Cerebellar cortex (tissue), 1 donor: ENCODE measurements at regions not wholly inside any gene's neighbourhood (a gene's known extent, or its start where the extent isn't known, plus 50 kb on each side); places are given as distances from the start of the nearest gene placed in this dataset.
"Not testable (repeated sequence)": the region's sequence is repeated elsewhere in the genome, so short reads cannot be mapped to it uniquely, and the experiment has no call there.

Source experiments
- DNase-seq: peaks from one replicate; pipeline ENCODE4 v3.0.0-alpha.2; 2015; ENCODE audit warnings: low spot score

DNA sequence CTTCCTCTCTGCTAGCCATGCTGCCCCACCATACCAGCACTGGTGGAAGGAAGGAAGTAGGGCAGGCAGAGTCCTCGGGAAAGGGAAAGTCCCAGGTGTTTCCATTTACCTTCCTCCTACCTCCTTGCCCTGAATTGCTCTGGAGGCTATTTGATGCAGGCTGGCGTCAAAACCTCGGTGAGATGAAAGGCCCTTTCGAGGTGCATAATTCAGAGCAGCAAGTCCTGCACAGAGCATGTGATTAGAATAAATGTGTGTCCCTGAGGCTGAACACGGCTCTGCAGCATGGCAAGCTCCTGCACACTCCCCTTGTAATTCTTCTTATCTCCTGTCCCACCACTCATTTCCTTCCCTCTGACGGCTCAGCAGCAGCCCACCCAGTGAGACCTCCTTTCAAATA is 98.7 kb upstream of the LRFN2 start:
- DNase-seq: no peak

DNA sequence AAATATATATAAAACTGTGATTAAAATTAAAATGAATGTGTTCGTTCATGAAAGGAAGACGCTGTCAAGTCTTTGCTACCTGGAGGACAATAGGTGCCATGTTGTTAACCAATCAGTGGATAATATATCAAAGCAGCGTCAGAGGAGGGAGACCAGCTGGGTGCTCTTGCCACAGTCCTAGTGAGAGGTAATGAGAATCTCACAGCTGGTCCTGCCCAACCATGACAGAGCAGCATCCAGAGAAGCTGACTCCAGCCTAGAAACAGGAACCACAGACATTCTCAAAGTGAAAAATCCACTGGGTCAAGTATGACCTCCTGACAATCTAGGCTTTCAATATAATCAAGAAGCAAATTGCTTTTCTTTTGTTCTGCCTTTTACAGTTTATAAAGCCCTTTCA is 94.5 kb upstream of the LRFN2 start:
- no peak for DNase-seq

DNA sequence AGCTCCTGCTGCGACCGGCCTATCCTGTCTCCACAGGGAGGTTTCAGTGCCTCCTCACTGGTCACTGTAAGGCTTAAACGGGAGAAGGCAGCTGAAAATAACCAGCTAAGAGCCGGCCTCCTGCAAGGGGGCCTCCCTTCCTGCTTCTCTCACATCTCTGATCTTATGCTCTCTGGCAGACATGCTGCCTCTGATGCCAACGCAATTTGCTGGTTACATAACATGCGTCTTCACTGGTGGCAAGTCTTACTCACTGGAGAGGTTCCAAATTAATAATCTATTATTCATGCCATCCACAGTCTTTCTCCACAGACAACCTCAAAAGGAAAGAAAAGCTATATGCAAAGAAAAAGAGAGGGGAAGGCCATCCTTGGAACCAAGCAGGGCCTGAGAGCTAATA is 91.8 kb upstream of the LRFN2 start:
- DNase-seq: no peak

DNA sequence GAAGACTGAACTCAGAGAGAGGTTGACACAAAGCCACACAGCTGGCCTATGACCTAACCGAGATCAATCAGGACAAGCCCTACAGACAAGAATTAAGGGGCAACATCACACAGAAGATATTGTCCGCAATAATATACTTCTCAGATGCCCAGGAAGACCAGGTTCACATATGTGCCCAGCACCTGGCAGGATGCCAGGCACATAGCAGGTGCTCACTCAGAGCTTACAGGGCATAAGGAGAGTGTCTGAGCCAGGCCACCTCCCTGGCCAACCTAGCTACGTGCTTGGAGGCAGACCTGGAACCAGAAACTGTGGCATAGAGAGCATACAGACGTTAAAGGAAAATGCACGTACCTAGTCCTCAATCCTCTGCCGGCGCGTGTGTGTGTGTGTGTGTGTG is 87.0 kb upstream of the LRFN2 start:
- peak; percentile 4 for DNase-seq

DNA sequence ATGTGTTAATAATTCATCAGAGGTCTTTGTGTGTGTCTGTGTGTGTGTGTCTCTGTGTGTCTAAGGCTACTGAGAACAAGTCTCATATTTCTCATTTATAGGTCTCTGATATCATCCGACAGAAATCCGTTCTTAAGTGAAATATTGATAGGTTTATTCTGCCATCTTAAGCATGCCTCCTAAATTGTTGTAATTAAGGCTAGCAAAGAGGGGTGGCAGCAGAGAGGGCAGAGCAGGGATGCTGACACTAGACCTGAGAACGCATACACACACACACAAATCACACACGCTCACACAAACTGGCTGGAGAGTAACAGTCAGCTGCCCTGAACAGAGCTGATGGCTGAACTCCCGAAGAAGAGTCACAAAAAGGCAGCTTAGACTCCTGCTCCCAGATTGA is 84.9 kb upstream of the LRFN2 start:
- DNase-seq: no peak

DNA sequence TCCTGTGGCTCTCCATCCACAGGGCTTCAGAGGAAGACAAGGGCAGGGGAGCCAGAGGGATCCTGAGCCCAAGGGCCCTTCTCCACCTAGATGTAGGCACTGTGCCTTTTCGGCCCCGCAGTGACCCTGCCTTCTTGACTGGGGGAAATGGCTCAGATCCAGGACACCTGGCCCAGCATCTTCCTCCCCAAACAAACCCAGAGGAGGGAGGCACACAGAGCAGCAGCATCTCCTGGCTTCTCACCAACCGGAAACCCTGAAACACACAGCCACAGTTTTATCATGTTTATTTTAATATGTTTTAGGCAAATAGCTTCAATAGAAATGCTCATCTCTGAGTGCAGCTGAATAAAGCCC is 84.5 kb upstream of the LRFN2 start:
- DNase-seq: no peak

DNA sequence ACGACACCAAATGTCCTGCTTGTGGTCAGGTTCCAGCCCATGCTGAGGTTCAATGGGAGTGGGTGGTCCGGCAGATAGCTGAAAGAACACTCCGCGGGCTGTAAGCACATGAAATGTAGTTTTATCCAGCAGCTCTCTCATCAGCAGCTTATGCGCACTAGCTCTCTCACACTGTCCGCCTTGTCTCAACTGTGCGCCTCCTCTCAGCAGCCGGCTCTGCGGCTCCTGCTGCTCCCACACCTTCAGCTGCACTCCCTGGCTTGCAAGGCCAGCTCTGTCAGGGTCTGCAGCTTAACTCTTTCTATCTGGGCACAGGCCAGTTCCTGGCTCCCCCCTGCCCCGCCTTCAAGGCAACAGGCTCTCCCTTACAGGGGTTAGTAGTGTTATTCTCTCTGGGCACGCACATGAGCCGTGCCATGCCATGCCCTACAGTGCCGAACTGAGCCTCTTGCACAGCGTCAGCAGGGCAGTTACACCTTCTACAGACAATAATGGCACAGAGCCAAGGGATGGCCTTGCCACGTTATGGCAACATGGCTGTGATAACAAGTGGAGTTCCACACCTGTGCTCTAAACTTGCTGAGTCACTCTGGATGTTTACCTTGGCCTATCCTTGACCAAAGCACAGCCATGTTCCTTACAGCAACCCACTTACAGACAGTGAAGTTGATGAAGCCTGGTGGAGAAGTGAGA is 84.0 kb upstream of the LRFN2 start:
- DNase-seq: no peak

DNA sequence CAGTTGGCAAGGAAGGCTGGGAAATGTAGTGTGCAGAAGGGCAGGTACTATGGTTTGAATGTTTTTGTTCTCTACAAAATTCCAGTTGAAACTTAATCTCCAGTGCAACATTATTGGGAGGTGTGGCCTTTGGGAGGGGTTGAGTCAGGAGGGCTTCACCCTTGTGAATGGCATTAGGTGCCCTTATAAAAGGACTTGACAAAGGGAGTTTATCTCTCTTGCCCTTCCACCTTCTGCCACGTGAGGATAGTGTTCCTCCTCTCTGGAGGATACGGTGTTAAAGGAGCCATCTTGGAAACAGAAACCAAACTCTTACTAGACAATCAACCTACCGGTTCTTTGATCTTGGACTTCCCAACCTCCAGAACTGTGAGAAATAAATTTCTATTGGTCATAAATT is 82.2 kb upstream of the LRFN2 start:
- DNase-seq: no peak

DNA sequence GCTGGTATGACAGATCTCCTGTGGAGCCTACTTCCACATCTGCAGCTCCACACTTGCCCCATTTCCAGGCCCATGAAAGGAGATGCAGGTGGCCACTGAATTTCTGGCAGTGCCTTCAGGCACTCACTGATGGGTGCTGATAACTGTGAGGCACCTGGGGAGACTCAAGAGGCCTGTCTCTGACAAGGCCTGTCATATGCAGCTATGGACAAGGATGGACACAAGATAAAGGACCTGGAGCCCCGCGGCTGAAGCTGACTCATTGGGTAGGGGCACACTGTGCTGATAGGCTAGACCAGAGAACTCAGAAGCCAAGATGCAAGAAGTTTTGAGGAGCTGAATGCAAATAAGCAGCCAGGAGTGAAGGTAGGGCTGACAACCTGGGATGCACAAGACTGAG is 81.0 kb upstream of the LRFN2 start:
- DNase-seq: no peak

DNA sequence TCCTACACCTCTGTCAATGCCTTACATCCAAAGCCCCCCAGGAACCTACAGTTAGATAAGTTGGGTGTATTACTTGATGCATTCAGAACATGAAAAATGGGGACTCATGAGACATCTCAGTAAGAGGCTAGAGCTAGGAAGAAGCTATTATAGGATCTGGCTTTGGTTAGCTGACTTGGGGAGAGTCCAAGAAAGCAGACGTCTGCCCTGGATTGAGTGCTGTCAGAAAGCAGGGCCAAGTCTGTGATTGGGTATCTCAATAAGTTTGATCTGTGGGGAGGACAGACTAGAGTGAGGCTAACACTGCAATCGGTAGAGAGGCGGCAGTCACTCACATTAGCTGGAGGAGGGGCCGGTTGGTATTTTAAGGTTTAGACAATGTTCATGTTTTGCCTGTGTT is 79.4 kb upstream of the LRFN2 start:
- no peak for DNase-seq

DNA sequence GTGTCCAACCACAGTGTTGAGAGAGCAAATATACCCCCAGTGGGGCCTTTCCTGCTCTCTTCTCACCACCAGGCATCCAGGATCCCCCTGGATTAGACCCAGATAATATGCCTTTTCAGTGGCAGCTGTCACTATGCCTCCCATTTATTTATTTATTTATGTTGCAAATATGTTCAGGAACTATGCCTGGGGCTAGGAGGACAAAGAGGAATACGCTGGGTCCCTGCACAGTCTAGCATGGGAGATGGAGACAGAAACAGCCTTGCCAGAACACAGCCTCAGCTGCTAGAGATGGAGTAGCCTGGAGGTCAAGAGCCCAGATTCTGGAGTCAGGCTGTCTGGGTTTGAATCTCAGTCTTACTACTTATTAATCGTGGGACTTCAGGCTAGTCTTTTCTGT is 74.6 kb upstream of the LRFN2 start:
- DNase-seq: no peak

DNA sequence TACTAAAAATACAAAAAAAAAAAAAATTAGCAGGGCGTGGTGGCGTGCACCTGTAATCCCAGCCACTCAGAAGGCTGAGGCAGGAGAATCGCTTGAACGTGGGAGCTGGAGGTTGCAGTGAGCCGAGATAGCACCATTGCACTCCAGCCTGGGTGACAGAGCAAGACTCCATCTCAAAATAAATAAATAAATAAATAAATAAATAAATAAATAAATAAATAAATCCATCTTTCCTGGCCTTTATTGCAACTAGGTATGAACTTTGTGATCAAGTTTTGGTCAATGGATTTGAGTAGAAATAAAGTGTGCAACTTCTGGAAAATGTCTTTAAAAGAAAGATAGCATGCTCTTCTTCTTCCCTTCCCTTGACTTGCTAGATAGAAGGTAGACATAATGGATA is 69.6 kb upstream of the LRFN2 start:
- DNase-seq: not testable (repeated sequence)

DNA sequence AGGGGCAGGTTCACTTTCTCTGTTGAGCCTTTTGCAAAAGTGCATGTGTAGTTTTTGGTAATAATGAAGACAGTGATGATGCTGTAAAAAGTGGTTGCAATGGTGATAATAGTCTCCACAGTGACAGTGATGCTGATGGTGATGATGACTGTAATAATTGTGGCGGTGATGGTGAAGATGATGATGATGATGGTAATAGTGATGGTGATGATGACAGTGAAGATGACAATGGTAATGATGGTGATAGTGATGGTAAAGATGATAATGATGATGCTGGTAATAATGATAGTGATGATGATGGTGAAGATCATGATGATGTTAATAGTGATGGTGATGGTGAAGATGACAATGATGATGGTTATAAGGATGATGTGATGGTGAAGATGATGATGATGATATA is 67.7 kb upstream of the LRFN2 start:
- no peak for DNase-seq

DNA sequence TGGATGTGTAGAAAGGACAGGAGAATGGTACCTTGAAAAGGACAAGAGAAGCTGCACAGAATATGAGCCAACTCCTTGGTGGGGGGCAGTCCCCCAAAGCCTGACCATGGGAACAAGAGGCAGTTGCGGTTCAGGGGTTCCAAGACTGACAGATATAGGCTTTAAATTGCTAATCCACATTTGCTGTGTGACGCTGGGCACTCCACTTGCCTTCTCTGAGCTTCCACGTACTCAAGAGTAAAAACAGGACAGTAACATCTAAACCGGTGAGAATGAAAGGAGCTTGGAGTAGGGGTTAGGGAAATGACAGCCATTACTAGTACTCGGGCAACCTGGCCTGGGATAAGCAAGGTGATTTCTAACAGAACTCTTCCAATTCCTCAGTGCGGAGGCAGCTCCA is 57.9 kb upstream of the LRFN2 start:
- DNase-seq: no peak

DNA sequence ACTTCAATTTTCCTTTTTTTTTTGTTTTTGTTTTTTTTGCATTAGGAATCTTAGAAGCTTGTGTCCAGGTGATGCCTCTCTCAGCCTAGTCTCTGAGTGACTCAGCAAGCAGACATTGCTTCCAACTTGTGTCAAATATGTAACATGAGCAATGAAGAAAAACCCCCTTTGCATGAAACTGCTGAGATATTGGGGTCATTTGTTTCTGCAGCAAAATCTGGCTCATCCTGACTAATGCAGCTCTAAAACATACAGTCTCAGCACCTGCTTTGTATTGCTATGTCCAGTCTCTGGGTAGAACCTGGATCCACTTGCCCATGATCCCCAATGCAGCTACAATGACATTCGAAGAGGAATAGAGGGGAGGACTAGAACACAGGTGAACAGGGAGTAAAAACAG is 55.7 kb upstream of the LRFN2 start:
- no peak for DNase-seq

DNA sequence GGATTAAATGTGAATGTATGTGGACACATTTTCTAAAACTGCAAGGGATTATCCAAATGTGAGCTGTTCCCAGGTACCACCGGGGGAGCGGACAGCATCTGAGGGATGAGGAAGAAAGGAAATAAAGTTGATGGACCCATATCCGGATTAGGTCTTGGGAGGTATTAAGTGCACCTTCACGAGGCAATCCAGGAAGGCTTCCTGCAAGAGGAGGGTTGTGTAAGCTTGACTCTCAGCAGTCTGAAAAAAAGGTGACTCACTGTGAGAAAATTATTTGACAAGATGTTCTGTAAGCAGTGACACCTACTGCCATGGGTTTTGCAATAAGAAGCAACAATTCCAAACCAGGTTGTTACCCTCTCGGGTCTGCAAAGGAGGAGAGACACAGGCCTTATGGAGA is 55.0 kb upstream of the LRFN2 start:
- no peak for DNase-seq

DNA sequence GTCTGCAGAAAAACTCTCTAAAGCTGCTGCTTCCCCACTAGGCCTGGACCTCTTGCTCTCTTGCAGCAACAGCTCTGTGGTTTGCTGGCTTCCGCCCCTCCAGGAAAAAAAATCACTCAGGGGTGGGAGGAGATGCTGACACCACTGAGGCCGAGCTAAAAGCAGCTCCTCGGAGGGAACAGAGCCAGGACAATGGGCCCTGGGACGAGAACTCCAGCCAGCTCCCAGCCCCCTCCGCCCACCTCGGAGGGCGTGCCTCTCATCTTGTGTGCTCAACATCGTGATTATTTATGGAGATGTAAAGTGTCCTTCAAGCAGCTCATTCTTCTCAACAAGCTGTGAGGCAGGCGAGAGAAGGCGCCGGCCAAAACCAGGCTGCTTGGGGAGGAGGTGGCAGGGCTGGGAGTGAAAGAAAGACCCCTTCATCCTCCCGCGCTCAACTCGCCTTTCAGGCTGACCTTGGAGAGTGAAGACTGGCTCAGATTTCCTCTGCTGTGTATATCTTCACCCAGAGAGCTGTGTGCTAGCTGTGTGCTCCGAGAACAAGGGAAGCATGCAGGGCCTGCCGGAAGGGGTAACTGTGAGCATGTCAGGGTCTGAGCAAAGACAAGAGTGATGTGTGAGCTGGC is 53.5 kb upstream of the LRFN2 start:
- DNase-seq: no peak
